CD14-positive monocyte (primary cell): ENCODE measurements at regions not wholly inside any gene's neighbourhood (a gene's known extent, or its start where the extent isn't known, plus 50 kb on each side); places are given as distances from the start of the nearest gene placed in this dataset.

Experiments used
- DNase-seq, 3 donors: peaks; one replicate each; pipeline ENCODE4 v3.0.0-alpha.2; 2011 to 2022
- H2AFZ ChIP-seq: 2 replicates; pipeline ENCODE4 v1.6.0; 2012; ENCODE audit warnings: mild to moderate bottlenecking, low read depth, low read length, inconsistent platforms; ENCODE audit not compliant: insufficient read depth, poor library complexity, severe bottlenecking
- H3K27ac ChIP-seq, 2 donors: 1 replicate in 1 of 2; 2 replicates in 1 of 2; pipeline ENCODE4 v1.5.1; 2012 to 2013; ENCODE audit warnings: low read length in 2 of 2, control low read depth in 1 of 2, inconsistent platforms in 1 of 2, low read depth in 1 of 2, mild to moderate bottlenecking in 1 of 2
- H3K27me3 ChIP-seq, 2 donors: one replicate each; pipeline versions ENCODE4 v1.6.0 to v1.6.1; 2011 to 2013; ENCODE audit warnings: low read length in 2 of 2; ENCODE audit not compliant: control insufficient read depth in 2 of 2, insufficient read depth in 2 of 2
- H3K36me3 ChIP-seq, 2 donors: replicated peaks in 1 of 2; 1 replicate in 1 of 2; 2 replicates in 1 of 2; pipeline versions ENCODE4 v1.5.1 to v1.6.1; 2012 to 2013; ENCODE audit warnings: low read length in 2 of 2, control low read depth in 1 of 2, inconsistent platforms in 1 of 2, mild to moderate bottlenecking in 1 of 2; ENCODE audit not compliant: insufficient read depth in 2 of 2, control insufficient read depth in 1 of 2
- H3K4me1 ChIP-seq, 2 donors: 1 replicate in 1 of 2; 2 replicates in 1 of 2; pipeline versions ENCODE4 v1.5.1 to v1.6.1; 2012 to 2013; ENCODE audit warnings: low read length in 2 of 2, control low read depth in 1 of 2, inconsistent platforms in 1 of 2, mild to moderate bottlenecking in 1 of 2, moderate library complexity in 1 of 2; ENCODE audit not compliant: insufficient read depth in 2 of 2, control insufficient read depth in 1 of 2
- H3K4me2 ChIP-seq: replicated peaks from 2 replicates; pipeline ENCODE3; 2012; ENCODE audit warnings: low read length, moderate library complexity, mild to moderate bottlenecking; ENCODE audit not compliant: poor library complexity, severe bottlenecking; ENCODE audit errors: extremely low read depth
- H3K4me3 ChIP-seq, 3 experiments: fragments of 200-600 bp in 1 of 3; sonication (generic) in 1 of 3; replicated peaks in 1 of 3; 1 replicate in 2 of 3; 2 replicates in 1 of 3; pipeline ENCODE4 v1.5.1; 2011 to 2013; ENCODE audit warnings: low read length in 3 of 3, mild to moderate bottlenecking in 3 of 3, control low read depth in 2 of 3, low read depth in 2 of 3, inconsistent platforms in 1 of 3, moderate library complexity in 1 of 3
- H3K79me2 ChIP-seq: 2 replicates; pipeline ENCODE4 v1.6.0; 2012; ENCODE audit warnings: mild to moderate bottlenecking, control low read depth, inconsistent platforms, low read length, moderate library complexity; ENCODE audit not compliant: insufficient read depth
- H3K9ac ChIP-seq: 2 replicates; pipeline ENCODE4 v1.6.0; 2017; ENCODE audit warnings: low read length, mild to moderate bottlenecking; ENCODE audit not compliant: insufficient read depth, poor library complexity, severe bottlenecking
- H3K9me3 ChIP-seq, 2 donors: replicated peaks in 1 of 2; 1 replicate in 1 of 2; 2 replicates in 1 of 2; pipeline versions ENCODE4 v1.5.1 to v1.6.1; 2012 to 2013; ENCODE audit warnings: low read length in 2 of 2, control low read depth in 1 of 2; ENCODE audit not compliant: control insufficient read depth in 1 of 2, insufficient read depth in 1 of 2
- H4K20me1 ChIP-seq: 2 replicates; pipeline ENCODE4 v1.6.0; 2012; ENCODE audit warnings: mild to moderate bottlenecking, low read length, control low read depth, moderate library complexity; ENCODE audit not compliant: insufficient read depth
- H3K27ac Mint-ChIP-seq, 7 donors: one replicate each; pipeline ENCODE4 v1.8.0; 2020; ENCODE audit warnings: mild to moderate bottlenecking in 7 of 7, mixed read lengths in 7 of 7, moderate library complexity in 6 of 7, inconsistent platforms in 2 of 7
- H3K27me3 Mint-ChIP-seq, 3 donors: one replicate each; pipeline ENCODE4 v1.8.0; 2021 to 2022; ENCODE audit warnings: low read depth in 3 of 3, mild to moderate bottlenecking in 3 of 3, mixed read lengths in 3 of 3, moderate library complexity in 3 of 3, inconsistent platforms in 1 of 3
- H3K36me3 Mint-ChIP-seq, 2 donors: one replicate each; pipeline ENCODE4 v1.8.0; 2020; ENCODE audit warnings: mixed read lengths in 2 of 2, inconsistent platforms in 1 of 2, mild to moderate bottlenecking in 1 of 2
- H3K4me1 Mint-ChIP-seq: one replicate; pipeline ENCODE4 v1.8.0; 2020; ENCODE audit warnings: mild to moderate bottlenecking, mixed read lengths
- H3K4me3 Mint-ChIP-seq, 2 donors: one replicate each; pipeline ENCODE4 v1.8.0; 2020; ENCODE audit warnings: mild to moderate bottlenecking in 2 of 2, mixed read lengths in 2 of 2, moderate library complexity in 1 of 2
- H3K9me3 Mint-ChIP-seq, 7 donors: one replicate each; pipeline ENCODE4 v1.8.0; 2020 to 2022; ENCODE audit warnings: mixed read lengths in 7 of 7, mild to moderate bottlenecking in 6 of 7, moderate library complexity in 6 of 7, inconsistent platforms in 2 of 7
- CTCF ChIP-seq: fragments of 200-600 bp; IDR thresholded peaks from one replicate; pipeline ENCODE4 v1.8.0; 2022; ENCODE audit warnings: antibody characterized with exemption, mild to moderate bottlenecking
- WGBS: methylation state at CpG from one replicate; pipeline ENCODE4 v1.1.5; 2013; ENCODE audit warnings: missing lambda C conversion rate; ENCODE audit not compliant: insufficient coverage; 5-methylcytosine and 5-hydroxymethylcytosine counted together
- intact Hi-C, 2 donors: fragments of 100-400 bp; cut with micrococcal nuclease; formaldehyde crosslinking; loops; one replicate each; pipeline versions ENCODE4 v1.15.0 to v1.15.1; 2023

GRCh38 chr17:71387456-71387855, 733.4 kb upstream of the SOX9 start:
- H3K27me3 ChIP-seq: no peaks in the 10 kb centered on the region
- H3K4me1 Mint-ChIP-seq: no peaks in the 10 kb centered on the region
- no peak overlapping the region for H3K4me2 ChIP-seq
- H3K9ac ChIP-seq: no peak overlapping the region
- H4K20me1 ChIP-seq: no peaks in the 10 kb centered on the region
- H3K9me3 ChIP-seq: peaks cover 5 to 12% of the 10 kb centered on the region in 2 donors
- H2AFZ ChIP-seq: no peak overlapping the region
- DNase-seq: no peak
- no peaks in the 10 kb centered on the region for H3K36me3 Mint-ChIP-seq
- peaks cover 0 to 1% (median 0%) of the 10 kb centered on the region in 3 donors for H3K27me3 Mint-ChIP-seq
- no peaks in the 10 kb centered on the region for H3K79me2 ChIP-seq
- peaks cover 0 to 22% (median 12%) of the 10 kb centered on the region in 7 donors for H3K9me3 Mint-ChIP-seq
- intact Hi-C loops: no loop called here
- H3K27ac Mint-ChIP-seq: no peak overlapping the region
- no peaks in the 10 kb centered on the region for H3K36me3 ChIP-seq
- no peak overlapping the region for H3K27ac ChIP-seq
- no peak overlapping the region for H3K4me3 Mint-ChIP-seq
- TF ChIP-seq CTCF: no peak
- no peak overlapping the region for H3K4me3 ChIP-seq
- H3K4me1 ChIP-seq: no peaks in the 10 kb centered on the region

GRCh38 chr17:71392715-71393567, 727.9 kb upstream of the SOX9 start:
- Histone ChIP-seq H2AFZ (no peak overlapping the region), H3K27me3 (no peaks in the 10 kb centered on the region), H3K4me2 (no peak overlapping the region), H4K20me1 (no peaks in the 10 kb centered on the region), H3K27ac (no peak overlapping the region), H3K4me3 (no peak overlapping the region), H3K9ac (no peak overlapping the region), H3K4me1 (no peaks in the 10 kb centered on the region), H3K9me3 (peaks cover 2 to 5% of the 10 kb centered on the region in 2 donors), H3K36me3 (no peaks in the 10 kb centered on the region), H3K79me2 (no peaks in the 10 kb centered on the region)
- H3K27me3 Mint-ChIP-seq: no peaks in the 10 kb centered on the region
- no CpG with 5 or more reads among the region's 4 CpGs for WGBS
- H3K4me3 Mint-ChIP-seq: no peak overlapping the region
- DNase-seq: no peak
- no peak overlapping the region for H3K27ac Mint-ChIP-seq
- H3K36me3 Mint-ChIP-seq: no peaks in the 10 kb centered on the region
- no peaks in the 10 kb centered on the region for H3K4me1 Mint-ChIP-seq
- intact Hi-C loops: loop anchor here in 1 of 2 donors (5.0 kb wide), 1 partner anchor 51 kb away; no protein-coding TSS in a partner anchor
- TF ChIP-seq CTCF: no peak
- H3K9me3 Mint-ChIP-seq: peaks cover 0 to 12% (median 3%) of the 10 kb centered on the region in 7 donors
